Gastroesophageal sphincter (tissue), 4 donors: ENCODE measurements at regions not wholly inside any gene's neighbourhood (a gene's known extent, or its start where the extent isn't known, plus 50 kb on each side); places are given as distances from the start of the nearest gene placed in this dataset.
A peak's percentile ranks its signal among the peaks of the same experiment; 100 is the strongest.

Source experiments
- ATAC-seq: fragments of 150-250 bp; one replicate; pipeline ENCODE4 v1.9.1; 2016; ENCODE audit warnings: mild to moderate bottlenecking, moderate library complexity
- H3K27ac ChIP-seq, 4 donors: fragments of 200-600 bp; sonication (generic) in 3 of 4; 1 replicate in 3 of 4; 2 replicates in 1 of 4; pipeline ENCODE4 v1.5.1; 2016 to 2019
- H3K27me3 ChIP-seq: fragments of 200-600 bp; sonication (generic); one replicate; pipeline ENCODE4 v1.5.1; 2019
- H3K36me3 ChIP-seq, 2 donors: fragments of 200-600 bp; sonication (generic); one replicate each; pipeline ENCODE4 v1.5.1; 2019; ENCODE audit warnings: control low read depth in 1 of 2
- H3K4me1 ChIP-seq, 3 donors: fragments of 200-600 bp; sonication (generic); 1 replicate in 2 of 3; 2 replicates in 1 of 3; pipeline ENCODE4 v1.5.1; 2016 to 2019; ENCODE audit warnings: control low read depth in 2 of 3
- H3K4me3 ChIP-seq, 2 donors: fragments of 200-600 bp; sonication (generic); one replicate each; pipeline ENCODE4 v1.5.1; 2019; ENCODE audit warnings: mild to moderate bottlenecking in 1 of 2, moderate library complexity in 1 of 2
- H3K9me3 ChIP-seq, 3 donors: fragments of 200-600 bp; sonication (generic); one replicate each; pipeline ENCODE4 v1.5.1; 2017 to 2019; ENCODE audit warnings: control low read depth in 2 of 3
- CTCF ChIP-seq, 4 experiments: fragments of 200-600 bp in 2 of 4; fragments of 450-650 bp in 2 of 4; sonication (generic) in 1 of 4; IDR thresholded peaks; one replicate each; pipeline ENCODE4 v1.5.1; 2017 to 2019; ENCODE audit warnings: antibody characterized with exemption in 4 of 4, mild to moderate bottlenecking in 2 of 4, moderate library complexity in 2 of 4
- EP300 ChIP-seq: sonication (generic); formaldehyde crosslinking; IDR thresholded peaks from one replicate; pipeline ENCODE4 v1.6.1; 2017; ENCODE audit warnings: antibody characterized with exemption, mild to moderate bottlenecking
- POLR2A ChIP-seq, 2 donors: fragments of 450-650 bp; IDR thresholded peaks; one replicate each; pipeline ENCODE4 v1.6.1; 2017; ENCODE audit warnings: antibody characterized with exemption in 2 of 2, mild to moderate bottlenecking in 2 of 2, moderate library complexity in 1 of 2
- POLR2AphosphoS5 ChIP-seq: sonication (generic); formaldehyde crosslinking; IDR thresholded peaks from one replicate; pipeline ENCODE4 v1.6.1; 2017; ENCODE audit warnings: antibody characterized with exemption
- WGBS, 2 donors: methylation state at CpG; one replicate each; pipeline ENCODE4 v1.1.5; 2018; ENCODE audit warnings: low coverage in 1 of 2; 5-methylcytosine and 5-hydroxymethylcytosine counted together

GRCh38 chr2:240232961-240233884, 92.8 kb upstream of the OTOS start:
- H3K27ac ChIP-seq, result peak overlapping the region in 3 of 4 donors; percentile 76 to 80 (median 78)
- peaks cover 0 to 43% (median 0%) of the 10 kb centered on the region in 3 donors for H3K4me1 ChIP-seq
- H3K36me3 ChIP-seq, result no peaks in the 10 kb centered on the region
- 0 to 3% methylated on average over 1 to 6 of the region's 39 CpGs for WGBS, 2 donors
- H3K9me3 ChIP-seq, result peaks cover 0 to 18% (median 0%) of the 10 kb centered on the region in 3 donors
- peak; percentile 85 for ATAC-seq
- H3K4me3 ChIP-seq, result peak overlapping the region; percentile 16 to 49
- TF ChIP-seq POLR2A (IDR thresholded peaks at IDR 0.05), result no peak
- TF ChIP-seq CTCF (IDR thresholded peaks at IDR 0.05), result peak in 3 of 4 experiments; percentile 93 to 96 (median 95)
- TF ChIP-seq EP300, result no peak
- peak; percentile 36 for TF ChIP-seq POLR2AphosphoS5
- peaks cover 2% of the 10 kb centered on the region for H3K27me3 ChIP-seq

- Histone ChIP-seq H3K9me3 (peaks cover 0 to 10% (median 0%) of the 10 kb centered on the region in 3 donors), H3K36me3 (no peaks in the 10 kb centered on the region), H3K27me3 (no peaks in the 10 kb centered on the region), H3K4me3 (peak overlapping the region in 1 of 2 donors; percentile 49), H3K27ac (peak overlapping the region in 3 of 4 donors; percentile 76 to 80 (median 78)), H3K4me1 (peaks cover 0 to 43% (median 0%) of the 10 kb centered on the region in 3 donors)
- no peak for TF ChIP-seq POLR2AphosphoS5
- no peak for TF ChIP-seq CTCF (IDR thresholded peaks at IDR 0.05)
- no peak for TF ChIP-seq POLR2A (IDR thresholded peaks at IDR 0.05)
- TF ChIP-seq EP300, result no peak
- WGBS, 2 donors, result 0 to 80% methylated on average over 1 to 5 of the region's 15 CpGs
- ATAC-seq, result no peak
Observed at GRCh38 chr2:240233885-240234502, 93.5 kb upstream of the OTOS start.

- peaks cover 0 to 5% (median 0%) of the 10 kb centered on the region in 3 donors for H3K9me3 ChIP-seq
- H3K27ac ChIP-seq, result peak overlapping the region in 3 of 4 donors; percentile 76 to 80 (median 78)
- H3K4me1 ChIP-seq, result peaks cover 0 to 43% (median 0%) of the 10 kb centered on the region in 3 donors
- no peaks in the 10 kb centered on the region for H3K27me3 ChIP-seq
- WGBS, 2 donors, result 40 to 75% methylated on average over 1 to 2 of the region's 8 CpGs
- no peaks in the 10 kb centered on the region for H3K36me3 ChIP-seq
- ATAC-seq, result no peak
- H3K4me3 ChIP-seq, result no peak overlapping the region
- TF ChIP-seq POLR2AphosphoS5 (no peak), EP300 (no peak), POLR2A (IDR thresholded peaks at IDR 0.05) (no peak), CTCF (IDR thresholded peaks at IDR 0.05) (no peak)
Observed at GRCh38 chr2:240234503-240234951, 94.1 kb upstream of the OTOS start.

DNA sequence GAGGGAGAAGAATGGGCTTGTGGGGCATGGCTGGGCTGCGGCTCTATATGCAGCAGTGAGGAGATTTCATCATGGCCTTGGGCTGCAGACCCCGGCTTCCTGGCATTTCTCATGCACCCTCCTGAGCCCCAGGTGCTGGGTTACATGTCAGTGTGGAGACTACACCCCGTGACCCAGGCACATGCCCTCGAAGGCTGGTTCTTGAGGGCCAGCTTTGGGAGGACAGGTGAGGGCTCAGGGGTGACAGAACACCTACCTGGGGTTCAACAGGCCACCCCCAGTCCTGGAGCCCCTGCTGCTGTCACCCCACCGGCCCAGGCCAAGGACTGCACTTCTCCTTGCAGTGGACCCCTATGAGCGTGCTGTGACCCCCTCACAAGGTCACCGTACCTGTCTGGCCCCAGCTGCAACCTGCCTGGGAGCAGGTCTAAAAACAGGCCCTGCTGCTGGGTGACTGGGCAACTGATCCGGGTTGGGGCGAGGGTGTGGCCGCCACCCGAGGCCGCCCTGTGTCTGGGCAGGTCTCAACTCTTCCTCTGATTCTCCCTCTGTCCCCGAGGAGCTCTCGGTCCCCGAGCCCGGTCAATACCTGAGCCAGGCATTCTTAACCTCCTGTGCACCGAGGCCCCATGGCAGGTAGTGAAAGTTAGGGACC, 94.8 kb upstream of the OTOS start:
- TF ChIP-seq EP300 (no peak), CTCF (IDR thresholded peaks at IDR 0.05) (no peak), POLR2AphosphoS5 (no peak), POLR2A (IDR thresholded peaks at IDR 0.05) (no peak)
- H3K4me3 ChIP-seq, result no peak overlapping the region
- ATAC-seq, result no peak
- 87 to 90% methylated on average over 2 to 6 of the region's 17 CpGs for WGBS, 2 donors
- no peaks in the 10 kb centered on the region for H3K36me3 ChIP-seq
- no peak overlapping the region for H3K27ac ChIP-seq
- H3K9me3 ChIP-seq, result no peaks in the 10 kb centered on the region
- H3K27me3 ChIP-seq, result no peaks in the 10 kb centered on the region
- H3K4me1 ChIP-seq, result peaks cover 0 to 43% (median 0%) of the 10 kb centered on the region in 3 donors
